SK-N-SH (cell line): ENCODE measurements at regions not wholly inside any gene's neighbourhood (a gene's known extent, or its start where the extent isn't known, plus 50 kb on each side); places are given as distances from the start of the nearest gene placed in this dataset.

Experiments
- CTCF ChIA-PET: fragments of 300-600, 350-600 bp; formaldehyde crosslinking; extraction: SDS; loops from one replicate; lab custom pipeline; 2021; lab: Yijun Ruan, JAX
- POLR2A ChIA-PET: fragments of 350-600 bp; sonication (Branson Sonifier 250); formaldehyde crosslinking; extraction: SDS; loops from one replicate; lab custom pipeline; 2020; ENCODE audit warnings: antibody characterized with exemption, inconsistent platforms; lab: Yijun Ruan, JAX
- DNase-seq: peaks from one replicate; pipeline ENCODE4 v3.0.0; 2012
- H2AFZ ChIP-seq: fragments of 200-600 bp; sonication (generic); 2 replicates; pipeline ENCODE4 v1.8.1; 2016; ENCODE audit warnings: antibody characterized with exemption, mild to moderate bottlenecking, low read depth
- H3F3A ChIP-seq: fragments of 200-600 bp; sonication (generic); replicated peaks from 2 replicates; pipeline ENCODE3; 2016; ENCODE audit warnings: antibody characterized with exemption, mild to moderate bottlenecking; ENCODE audit not compliant: insufficient read depth
- H3K27ac ChIP-seq, 2 experiments: fragments of 200-500 bp in 1 of 2; fragments of 200-600 bp in 1 of 2; sonication (Bioruptor generic) in 1 of 2; sonication (generic), shearing (Covaris generic) in 1 of 2; 2 replicates each; pipeline versions ENCODE4 v1.5.1 to v1.6.1; 2014 to 2016; ENCODE audit warnings: low read depth in 2 of 2, inconsistent platforms in 1 of 2, low read length in 1 of 2, mild to moderate bottlenecking in 1 of 2, mixed read lengths in 1 of 2
- H3K27me3 ChIP-seq: fragments of 200-600 bp; sonication (generic), shearing (Covaris generic); 2 replicates; pipeline ENCODE4 v1.6.1; 2016; ENCODE audit warnings: mixed run types; ENCODE audit not compliant: insufficient read depth
- H3K36me3 ChIP-seq, 2 experiments: fragments of 200-500 bp in 1 of 2; fragments of 200-600 bp in 1 of 2; sonication (Bioruptor generic) in 1 of 2; sonication (generic) in 1 of 2; replicated peaks in 1 of 2; 2 replicates each; pipeline versions ENCODE3 to v1.5.1; 2014 to 2016; ENCODE audit warnings: low read length in 1 of 2, mild to moderate bottlenecking in 1 of 2; ENCODE audit not compliant: insufficient read depth in 2 of 2, control insufficient read depth in 1 of 2
- H3K4me1 ChIP-seq, 2 experiments: fragments of 200-500 bp in 1 of 2; fragments of 200-600 bp in 1 of 2; sonication (Bioruptor generic) in 1 of 2; sonication (generic), shearing (Covaris generic) in 1 of 2; 2 replicates each; pipeline versions ENCODE4 v1.5.1 to v1.6.1; 2014 to 2016; ENCODE audit warnings: low read depth in 1 of 2, low read length in 1 of 2, mixed run types in 1 of 2; ENCODE audit not compliant: insufficient read depth in 2 of 2, control insufficient read depth in 1 of 2
- H3K4me2 ChIP-seq: fragments of 200-600 bp; sonication (generic), shearing (Covaris generic); 2 replicates; pipeline ENCODE4 v1.6.1; 2017; ENCODE audit warnings: mixed run types
- H3K4me3 ChIP-seq, 2 experiments: fragments of 200-500 bp in 1 of 2; fragments of 200-600 bp in 1 of 2; sonication (Bioruptor generic) in 1 of 2; sonication (generic), shearing (Covaris generic) in 1 of 2; 2 replicates each; pipeline versions ENCODE4 v1.5.1 to v1.8.1; 2014 to 2016; ENCODE audit warnings: low read depth in 2 of 2, inconsistent platforms in 1 of 2, low read length in 1 of 2, mild to moderate bottlenecking in 1 of 2, mixed read lengths in 1 of 2, moderate library complexity in 1 of 2
- H3K79me2 ChIP-seq: fragments of 200-600 bp; sonication (generic); 2 replicates; pipeline ENCODE4 v1.8.1; 2017; ENCODE audit warnings: mild to moderate bottlenecking; ENCODE audit not compliant: insufficient read depth
- H3K9ac ChIP-seq: fragments of 200-600 bp; sonication (generic); 2 replicates; pipeline ENCODE4 v1.6.1; 2017; ENCODE audit warnings: mixed run types
- H3K9me2 ChIP-seq: fragments of 200-600 bp; sonication (generic); 2 replicates; pipeline ENCODE4 v1.6.1; 2017; ENCODE audit warnings: mixed run types
- H3K9me3 ChIP-seq: fragments of 200-600 bp; sonication (generic); 2 replicates; pipeline ENCODE4 v1.6.1; 2017; ENCODE audit warnings: mixed run types, mild to moderate bottlenecking, moderate library complexity
- H4K20me1 ChIP-seq: fragments of 200-600 bp; sonication (generic); 2 replicates; pipeline ENCODE4 v1.6.1; 2017; ENCODE audit warnings: mild to moderate bottlenecking, mixed run types; ENCODE audit not compliant: insufficient read depth
- FOXJ3 ChIP-seq: sonication (generic); formaldehyde crosslinking; IDR thresholded peaks from 2 replicates; pipeline ENCODE4 v1.5.1; 2020; ENCODE audit warnings: mild to moderate bottlenecking, missing genetic modification reagents
- MXI1 ChIP-seq: IDR thresholded peaks from 2 replicates; pipeline ENCODE4 v1.6.1; 2012; ENCODE audit warnings: mild to moderate bottlenecking, low read depth, low read length, improper control_type of control experiment
- NFIC ChIP-seq: IDR thresholded peaks from 2 replicates; pipeline ENCODE4 v1.4.0; 2012; ENCODE audit warnings: borderline replicate concordance
- RCOR1 ChIP-seq: fragments of 150-350 bp; IDR thresholded peaks from 2 replicates; pipeline ENCODE4 v1.6.1; 2017; ENCODE audit warnings: antibody characterized with exemption, low read length
- RFX5 ChIP-seq: IDR thresholded peaks from 2 replicates; pipeline ENCODE4 v1.6.1; 2012; ENCODE audit warnings: mild to moderate bottlenecking, improper control_type of control experiment, low read length
- SIN3A ChIP-seq: IDR thresholded peaks from 2 replicates; pipeline ENCODE4 v1.6.1; 2012; ENCODE audit warnings: low read depth, mild to moderate bottlenecking, low read length, moderate library complexity, borderline replicate concordance
- TCF12 ChIP-seq: IDR thresholded peaks from 2 replicates; pipeline ENCODE4 v1.4.0; 2012
- YY1 ChIP-seq: IDR thresholded peaks from 2 replicates; pipeline ENCODE4 v1.4.0; 2012; ENCODE audit warnings: low read depth, mild to moderate bottlenecking
- WGBS: methylation state at CpG from one replicate; pipeline ENCODE4 v1.1.6; 2017; ENCODE audit warnings: low lambda C conversion rate; 5-methylcytosine and 5-hydroxymethylcytosine counted together
- TF ChIP-seq, protein P1 (sequence below): IDR thresholded peaks from 2 replicates; pipeline ENCODE4 v1.4.0; 2012; ENCODE audit warnings: low read depth, borderline replicate concordance
- TF ChIP-seq, protein P2 (sequence below): fragments of 150-350 bp; IDR thresholded peaks from 2 replicates; pipeline ENCODE4 v1.6.1; 2016; ENCODE audit warnings: mild to moderate bottlenecking, low read depth, low read length
- TF ChIP-seq, protein P3 (sequence below): IDR thresholded peaks from 2 replicates; pipeline ENCODE4 v1.6.1; 2012; ENCODE audit warnings: mild to moderate bottlenecking, low read depth, low read length, moderate library complexity
- TF ChIP-seq, protein P4 (sequence below): IDR thresholded peaks from 2 replicates; pipeline ENCODE4 v1.4.0; 2012; ENCODE audit warnings: low read depth

DNA sequence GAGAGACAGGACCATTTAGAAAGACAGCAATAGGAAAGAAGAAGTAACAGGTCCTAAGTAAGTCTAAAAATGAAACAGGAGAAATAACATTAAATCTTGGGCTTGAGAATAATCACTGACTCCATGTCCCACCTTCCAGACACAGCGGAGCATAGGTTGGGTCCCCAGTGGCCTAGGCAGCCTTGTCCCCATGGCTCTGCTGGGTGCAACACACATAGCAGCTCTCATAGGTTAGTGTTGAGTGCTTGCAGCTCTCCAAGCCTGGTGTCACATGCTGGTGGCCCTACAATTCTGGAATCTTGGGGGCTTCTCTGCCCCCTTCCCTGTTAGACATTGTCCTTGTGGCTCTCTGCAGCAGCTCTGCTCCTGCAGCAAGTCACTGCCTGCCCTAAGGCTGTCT is 952.8 kb upstream of the ADGRL2 start:
- POLR2A ChIA-PET = no interaction called here
- Histone ChIP-seq H3K4me3 (no peak overlapping the region), H4K20me1 (no peaks in the 10 kb centered on the region), H3K79me2 (no peaks in the 10 kb centered on the region), H3K4me1 (no peaks in the 10 kb centered on the region; a peak in 1 of 4 replicates), H3K9me2 (no peaks in the 10 kb centered on the region), H3K4me2 (no peak overlapping the region), H3K27me3 (no peaks in the 10 kb centered on the region), H3K9me3 (no peaks in the 10 kb centered on the region), H3F3A (no peaks in the 10 kb centered on the region), H3K9ac (no peak overlapping the region), H2AFZ (no peak overlapping the region), H3K27ac (no peak overlapping the region), H3K36me3 (no peaks in the 10 kb centered on the region)
- CTCF ChIA-PET = no interaction called here
- TF ChIP-seq, protein P1, sequence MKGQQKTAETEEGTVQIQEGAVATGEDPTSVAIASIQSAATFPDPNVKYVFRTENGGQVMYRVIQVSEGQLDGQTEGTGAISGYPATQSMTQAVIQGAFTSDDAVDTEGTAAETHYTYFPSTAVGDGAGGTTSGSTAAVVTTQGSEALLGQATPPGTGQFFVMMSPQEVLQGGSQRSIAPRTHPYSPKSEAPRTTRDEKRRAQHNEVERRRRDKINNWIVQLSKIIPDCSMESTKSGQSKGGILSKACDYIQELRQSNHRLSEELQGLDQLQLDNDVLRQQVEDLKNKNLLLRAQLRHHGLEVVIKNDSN = no peak
- no peak for TF ChIP-seq MXI1
- TF ChIP-seq, protein P2, sequence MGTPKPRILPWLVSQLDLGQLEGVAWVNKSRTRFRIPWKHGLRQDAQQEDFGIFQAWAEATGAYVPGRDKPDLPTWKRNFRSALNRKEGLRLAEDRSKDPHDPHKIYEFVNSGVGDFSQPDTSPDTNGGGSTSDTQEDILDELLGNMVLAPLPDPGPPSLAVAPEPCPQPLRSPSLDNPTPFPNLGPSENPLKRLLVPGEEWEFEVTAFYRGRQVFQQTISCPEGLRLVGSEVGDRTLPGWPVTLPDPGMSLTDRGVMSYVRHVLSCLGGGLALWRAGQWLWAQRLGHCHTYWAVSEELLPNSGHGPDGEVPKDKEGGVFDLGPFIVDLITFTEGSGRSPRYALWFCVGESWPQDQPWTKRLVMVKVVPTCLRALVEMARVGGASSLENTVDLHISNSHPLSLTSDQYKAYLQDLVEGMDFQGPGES = no peak
- no peak for TF ChIP-seq TCF12
- TF ChIP-seq, protein P3, sequence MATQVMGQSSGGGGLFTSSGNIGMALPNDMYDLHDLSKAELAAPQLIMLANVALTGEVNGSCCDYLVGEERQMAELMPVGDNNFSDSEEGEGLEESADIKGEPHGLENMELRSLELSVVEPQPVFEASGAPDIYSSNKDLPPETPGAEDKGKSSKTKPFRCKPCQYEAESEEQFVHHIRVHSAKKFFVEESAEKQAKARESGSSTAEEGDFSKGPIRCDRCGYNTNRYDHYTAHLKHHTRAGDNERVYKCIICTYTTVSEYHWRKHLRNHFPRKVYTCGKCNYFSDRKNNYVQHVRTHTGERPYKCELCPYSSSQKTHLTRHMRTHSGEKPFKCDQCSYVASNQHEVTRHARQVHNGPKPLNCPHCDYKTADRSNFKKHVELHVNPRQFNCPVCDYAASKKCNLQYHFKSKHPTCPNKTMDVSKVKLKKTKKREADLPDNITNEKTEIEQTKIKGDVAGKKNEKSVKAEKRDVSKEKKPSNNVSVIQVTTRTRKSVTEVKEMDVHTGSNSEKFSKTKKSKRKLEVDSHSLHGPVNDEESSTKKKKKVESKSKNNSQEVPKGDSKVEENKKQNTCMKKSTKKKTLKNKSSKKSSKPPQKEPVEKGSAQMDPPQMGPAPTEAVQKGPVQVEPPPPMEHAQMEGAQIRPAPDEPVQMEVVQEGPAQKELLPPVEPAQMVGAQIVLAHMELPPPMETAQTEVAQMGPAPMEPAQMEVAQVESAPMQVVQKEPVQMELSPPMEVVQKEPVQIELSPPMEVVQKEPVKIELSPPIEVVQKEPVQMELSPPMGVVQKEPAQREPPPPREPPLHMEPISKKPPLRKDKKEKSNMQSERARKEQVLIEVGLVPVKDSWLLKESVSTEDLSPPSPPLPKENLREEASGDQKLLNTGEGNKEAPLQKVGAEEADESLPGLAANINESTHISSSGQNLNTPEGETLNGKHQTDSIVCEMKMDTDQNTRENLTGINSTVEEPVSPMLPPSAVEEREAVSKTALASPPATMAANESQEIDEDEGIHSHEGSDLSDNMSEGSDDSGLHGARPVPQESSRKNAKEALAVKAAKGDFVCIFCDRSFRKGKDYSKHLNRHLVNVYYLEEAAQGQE = no peak
- TF ChIP-seq SIN3A = no peak
- TF ChIP-seq NFIC = no peak
- TF ChIP-seq FOXJ3 = no peak
- no peak for TF ChIP-seq RFX5
- TF ChIP-seq YY1 = no peak
- TF ChIP-seq, protein P4, sequence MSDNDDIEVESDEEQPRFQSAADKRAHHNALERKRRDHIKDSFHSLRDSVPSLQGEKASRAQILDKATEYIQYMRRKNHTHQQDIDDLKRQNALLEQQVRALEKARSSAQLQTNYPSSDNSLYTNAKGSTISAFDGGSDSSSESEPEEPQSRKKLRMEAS = no peak
- no peak for DNase-seq
- WGBS = 100% methylated on average over 1 of the region's 1 CpG

DNA sequence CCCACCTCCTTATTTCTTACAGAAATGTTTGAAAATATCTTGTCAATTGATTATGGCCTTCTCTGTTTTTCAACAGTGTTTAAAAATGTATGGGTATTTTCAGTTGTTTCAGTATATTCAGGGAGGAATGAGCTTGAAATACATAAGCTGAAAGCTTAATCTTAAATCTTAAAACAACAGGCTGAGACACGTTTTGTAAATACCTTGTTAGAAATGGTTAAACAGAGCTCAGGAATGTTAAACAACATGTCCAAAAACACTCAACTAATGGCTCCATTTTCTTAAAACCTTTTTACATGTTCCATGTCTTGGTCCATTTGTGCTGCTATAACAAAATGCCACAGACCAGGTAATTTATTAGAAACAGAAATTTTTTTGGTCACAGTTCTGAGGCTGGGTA is 953.8 kb upstream of the ADGRL2 start:
- 40% methylated on average over 1 of the region's 1 CpG for WGBS

More for the DNA sequence above, 953.8 kb upstream of the ADGRL2 start:
- H3F3A ChIP-seq = no peaks in the 10 kb centered on the region
- H3K27me3 ChIP-seq = no peaks in the 10 kb centered on the region
- H3K4me2 ChIP-seq = no peak overlapping the region
- no peak for TF ChIP-seq RFX5
- TF ChIP-seq RCOR1 = no peak
- TF ChIP-seq FOXJ3 = no peak
- H3K4me3 ChIP-seq = no peak overlapping the region
- H3K9ac ChIP-seq = no peak overlapping the region
- POLR2A ChIA-PET = no interaction called here
- no peak for DNase-seq
- H3K9me2 ChIP-seq = no peaks in the 10 kb centered on the region
- no peaks in the 10 kb centered on the region; a peak in 1 of 4 replicates for H3K4me1 ChIP-seq
- H4K20me1 ChIP-seq = no peaks in the 10 kb centered on the region
- H3K36me3 ChIP-seq = no peaks in the 10 kb centered on the region
- H2AFZ ChIP-seq = no peak overlapping the region
- H3K27ac ChIP-seq = no peak overlapping the region
- no peaks in the 10 kb centered on the region for H3K9me3 ChIP-seq
- CTCF ChIA-PET = interaction anchor here (0.8 kb wide), 1 partner anchor 51 kb away, joined by 3 read pairs; no protein-coding TSS in a partner anchor
- no peaks in the 10 kb centered on the region for H3K79me2 ChIP-seq
